ENCODE measurements at regions not wholly inside any gene's neighbourhood (a gene's known extent, or its start where the extent isn't known, plus 50 kb on each side); places are given as distances from the start of the nearest gene placed in this dataset.

- WGBS (ENCODE audit: low lambda C conversion rate): 75% methylated on average over 9 of the region's 19 CpGs
- Histone ChIP-seq H4K20me1 (ENCODE audit: insufficient read depth) (no peaks in the 10 kb centered on the region), H3K9ac (no peak overlapping the region)
Measured at GRCh38 chr1:223038288-223039006, 104.6 kb downstream of the TLR5 start.

GRCh38 chr1:223039990-223040389, 103.1 kb downstream of the TLR5 start:
- no peak overlapping the region for H3K27ac ChIP-seq (ENCODE audit: low read depth in 2 of 2, low read length in 1 of 2)
- H4K20me1 ChIP-seq (ENCODE audit: insufficient read depth): no peaks in the 10 kb centered on the region
- no peak overlapping the region for H3K9ac ChIP-seq
- CTCF ChIA-PET: interaction anchor here (1.2 to 1.3 kb wide), 2 partner anchors 9 to 41 kb away, joined by 3 to 4 read pairs; no protein-coding TSS in a partner anchor
- H3K36me3 ChIP-seq (replicated peaks in 1 of 2; ENCODE audit: control insufficient read depth in 1 of 2, insufficient read depth in 2 of 2, low read length in 1 of 2): no peaks in the 10 kb centered on the region
- H3K4me1 ChIP-seq (ENCODE audit: control insufficient read depth in 1 of 2, insufficient read depth in 2 of 2, low read depth in 1 of 2, low read length in 1 of 2): no peaks in the 10 kb centered on the region
- H3F3A ChIP-seq (replicated peaks; ENCODE audit: insufficient read depth): no peaks in the 10 kb centered on the region
- TF ChIP-seq TAF1 (IDR thresholded peaks at IDR 0.05; ENCODE audit: borderline replicate concordance, low read depth, low read length): no peak
- TF ChIP-seq CHD2 (IDR thresholded peaks at IDR 0.05; ENCODE audit: low read length, partially characterized antibody): no peak
- TF ChIP-seq RFX5 (IDR thresholded peaks at IDR 0.05; ENCODE audit: low read length): no peak
- no peak for TF ChIP-seq SMC3 (IDR thresholded peaks at IDR 0.05; ENCODE audit: low read depth, low read length)
- TF ChIP-seq MXI1 (IDR thresholded peaks at IDR 0.05; ENCODE audit: low read depth, low read length): no peak
- TF ChIP-seq NFIC (IDR thresholded peaks at IDR 0.05; ENCODE audit: borderline replicate concordance): no peak
- no peak for TF ChIP-seq NRF1 (IDR thresholded peaks at IDR 0.05; ENCODE audit: low read depth, low read length)
- TF ChIP-seq TCF12 (IDR thresholded peaks at IDR 0.05): no peak
- no peak for TF ChIP-seq RXRA (IDR thresholded peaks at IDR 0.05; ENCODE audit: borderline replicate concordance, low read depth)
- no peak for TF ChIP-seq USF1 (IDR thresholded peaks at IDR 0.05; ENCODE audit: borderline replicate concordance, low read depth)
- no peak for TF ChIP-seq EZH2phosphoT487 (IDR thresholded peaks at IDR 0.05; ENCODE audit: borderline replicate concordance, low read depth)
- POLR2A ChIA-PET: no interaction called here
- H3K4me2 ChIP-seq: no peak overlapping the region
- H3K4me3 ChIP-seq (ENCODE audit: low read depth in 2 of 2, low read length in 1 of 2): no peak overlapping the region
- no peak for DNase-seq
- no peaks in the 10 kb centered on the region for H3K79me2 ChIP-seq (ENCODE audit: insufficient read depth)
- no peak overlapping the region for H2AFZ ChIP-seq (ENCODE audit: low read depth)
- no peaks in the 10 kb centered on the region; the same call in 1 of the 2 replicates for H3K27me3 ChIP-seq (ENCODE audit: insufficient read depth)
- no peaks in the 10 kb centered on the region for H3K9me2 ChIP-seq
- 46% methylated on average over 6 of the region's 6 CpGs for WGBS (ENCODE audit: low lambda C conversion rate)
- H3K9me3 ChIP-seq: no peaks in the 10 kb centered on the region

More at GRCh38 chr1:223038288-223039006, 104.6 kb downstream of the TLR5 start:
- no peak for DNase-seq
- no peak overlapping the region for H3K4me3 ChIP-seq (ENCODE audit: low read depth in 2 of 2, low read length in 1 of 2)
- no peaks in the 10 kb centered on the region for H3K9me3 ChIP-seq
- ChIA-PET POLR2A (no interaction called here), CTCF (no interaction called here)
- no peaks in the 10 kb centered on the region for H3K79me2 ChIP-seq (ENCODE audit: insufficient read depth)
- no peak for TF ChIP-seq IRF3 (IDR thresholded peaks at IDR 0.05; ENCODE audit: low read depth, low read length)
- TF ChIP-seq RXRA (IDR thresholded peaks at IDR 0.05; ENCODE audit: borderline replicate concordance, low read depth): no peak
- TF ChIP-seq JUND (IDR thresholded peaks at IDR 0.05): no peak
- no peak for TF ChIP-seq CTCF (IDR thresholded peaks at IDR 0.05)
- no peak overlapping the region for H3K27ac ChIP-seq (ENCODE audit: low read depth in 2 of 2, low read length in 1 of 2)
- no peaks in the 10 kb centered on the region for H3K9me2 ChIP-seq
- H2AFZ ChIP-seq (ENCODE audit: low read depth): no peak overlapping the region
- H3K4me2 ChIP-seq: no peak overlapping the region
- H3K4me1 ChIP-seq (ENCODE audit: control insufficient read depth in 1 of 2, insufficient read depth in 2 of 2, low read depth in 1 of 2, low read length in 1 of 2): no peaks in the 10 kb centered on the region
- no peaks in the 10 kb centered on the region; the same call in 1 of the 2 replicates for H3K27me3 ChIP-seq (ENCODE audit: insufficient read depth)
- H3K36me3 ChIP-seq (replicated peaks in 1 of 2; ENCODE audit: control insufficient read depth in 1 of 2, insufficient read depth in 2 of 2, low read length in 1 of 2): no peaks in the 10 kb centered on the region
- H3F3A ChIP-seq (replicated peaks; ENCODE audit: insufficient read depth): no peaks in the 10 kb centered on the region
